Tibial artery (tissue), 4 donors: ENCODE measurements at regions not wholly inside any gene's neighbourhood (a gene's known extent, or its start where the extent isn't known, plus 50 kb on each side); places are given as distances from the start of the nearest gene placed in this dataset.

Experiments used
- DNase-seq, 2 donors: peaks; one replicate each; pipeline ENCODE4 v3.0.0-alpha.2; 2019
- H3K27ac ChIP-seq, 2 donors: fragments of 200-600 bp; sonication (generic) in 1 of 2; 1 replicate in 1 of 2; 2 replicates in 1 of 2; pipeline ENCODE4 v1.5.1; 2018 to 2019; ENCODE audit warnings: mild to moderate bottlenecking in 1 of 2
- H3K27me3 ChIP-seq, 2 donors: fragments of 200-600 bp; sonication (generic) in 1 of 2; one replicate each; pipeline versions ENCODE4 v1.5.1 to v1.6.0; 2016 to 2019
- H3K36me3 ChIP-seq, 3 donors: fragments of 200-600 bp; sonication (generic) in 2 of 3; one replicate each; pipeline ENCODE4 v1.5.1; 2016 to 2019; ENCODE audit warnings: mild to moderate bottlenecking in 2 of 3
- H3K4me1 ChIP-seq, 4 donors: fragments of 200-600 bp; sonication (generic) in 2 of 4; 1 replicate in 3 of 4; 2 replicates in 1 of 4; pipeline ENCODE4 v1.5.1; 2016 to 2019
- H3K4me3 ChIP-seq, 2 donors: fragments of 200-600 bp; sonication (generic) in 1 of 2; 1 replicate in 1 of 2; 2 replicates in 1 of 2; pipeline ENCODE4 v1.5.1; 2018 to 2019; ENCODE audit warnings: mild to moderate bottlenecking in 2 of 2
- H3K9me3 ChIP-seq, 3 donors: fragments of 200-600 bp; sonication (generic) in 1 of 3; one replicate each; pipeline ENCODE4 v1.5.1; 2016 to 2019
- intact Hi-C: fragments of 100-400 bp; cut with DNase I; formaldehyde crosslinking; loops from one replicate; pipeline ENCODE4 v1.15.0; 2023; ENCODE audit warnings: low total_unique reads
- TF ChIP-seq, protein P1 (sequence below), 2 experiments: fragments of 200-600 bp in 1 of 2; fragments of 450-650 bp in 1 of 2; IDR thresholded peaks; one replicate each; pipeline ENCODE4 v1.5.1; 2017 to 2019; ENCODE audit warnings: antibody characterized with exemption in 2 of 2, mild to moderate bottlenecking in 1 of 2, moderate library complexity in 1 of 2

DNA sequence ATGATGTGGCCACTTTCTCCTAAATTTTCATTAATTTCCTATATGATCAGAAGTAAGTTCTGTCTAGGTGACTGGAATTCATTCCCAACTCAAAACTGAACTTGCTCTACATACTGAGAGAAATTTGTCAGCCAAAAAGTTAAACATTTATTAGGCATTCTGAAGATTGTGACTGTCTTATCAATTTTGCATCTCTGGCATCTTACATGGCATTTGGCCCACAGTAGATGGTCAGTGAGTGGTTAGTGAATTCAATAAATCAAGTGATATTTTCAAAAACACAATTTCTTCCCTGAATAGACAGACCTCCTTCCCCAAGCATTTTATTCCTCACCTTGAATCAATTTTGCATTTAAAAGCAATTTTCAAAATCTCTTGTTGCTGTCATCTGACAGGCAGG, 363.2 kb upstream of the NBEA start:
- Histone ChIP-seq H3K27ac (no peak overlapping the region), H3K36me3 (no peaks in the 10 kb centered on the region), H3K27me3 (no peaks in the 10 kb centered on the region), H3K9me3 (no peaks in the 10 kb centered on the region), H3K4me1 (no peaks in the 10 kb centered on the region), H3K4me3 (no peak overlapping the region)
- no peak for DNase-seq
- intact Hi-C loops, result no loop called here
- TF ChIP-seq, protein P1, sequence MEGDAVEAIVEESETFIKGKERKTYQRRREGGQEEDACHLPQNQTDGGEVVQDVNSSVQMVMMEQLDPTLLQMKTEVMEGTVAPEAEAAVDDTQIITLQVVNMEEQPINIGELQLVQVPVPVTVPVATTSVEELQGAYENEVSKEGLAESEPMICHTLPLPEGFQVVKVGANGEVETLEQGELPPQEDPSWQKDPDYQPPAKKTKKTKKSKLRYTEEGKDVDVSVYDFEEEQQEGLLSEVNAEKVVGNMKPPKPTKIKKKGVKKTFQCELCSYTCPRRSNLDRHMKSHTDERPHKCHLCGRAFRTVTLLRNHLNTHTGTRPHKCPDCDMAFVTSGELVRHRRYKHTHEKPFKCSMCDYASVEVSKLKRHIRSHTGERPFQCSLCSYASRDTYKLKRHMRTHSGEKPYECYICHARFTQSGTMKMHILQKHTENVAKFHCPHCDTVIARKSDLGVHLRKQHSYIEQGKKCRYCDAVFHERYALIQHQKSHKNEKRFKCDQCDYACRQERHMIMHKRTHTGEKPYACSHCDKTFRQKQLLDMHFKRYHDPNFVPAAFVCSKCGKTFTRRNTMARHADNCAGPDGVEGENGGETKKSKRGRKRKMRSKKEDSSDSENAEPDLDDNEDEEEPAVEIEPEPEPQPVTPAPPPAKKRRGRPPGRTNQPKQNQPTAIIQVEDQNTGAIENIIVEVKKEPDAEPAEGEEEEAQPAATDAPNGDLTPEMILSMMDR (IDR thresholded peaks at IDR 0.05), result no peak

DNA sequence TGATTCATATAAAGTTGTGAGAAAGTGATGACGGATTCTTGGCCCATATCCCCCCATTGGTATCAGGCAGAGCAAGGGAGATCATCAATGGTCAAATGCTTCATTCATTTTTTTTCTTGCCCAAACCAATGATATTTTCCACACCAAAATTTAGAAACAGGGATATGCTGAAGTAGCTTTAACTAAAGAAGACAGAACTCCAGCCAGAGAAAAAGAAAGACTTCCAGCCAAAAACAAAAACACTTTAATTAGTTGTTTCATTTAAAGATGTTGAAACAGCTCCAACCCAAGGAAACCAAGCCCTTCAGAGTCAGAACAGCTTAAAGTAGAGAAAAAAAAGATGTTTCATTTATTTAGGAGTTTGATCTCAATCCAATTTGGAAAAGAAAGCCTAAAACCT, 358.9 kb upstream of the NBEA start:
- Histone ChIP-seq H3K27me3 (no peaks in the 10 kb centered on the region), H3K4me3 (no peak overlapping the region), H3K27ac (no peak overlapping the region), H3K36me3 (no peaks in the 10 kb centered on the region), H3K9me3 (no peaks in the 10 kb centered on the region), H3K4me1 (no peaks in the 10 kb centered on the region)
- no peak for DNase-seq
- TF ChIP-seq, protein P1 (IDR thresholded peaks at IDR 0.05), result no peak
- intact Hi-C loops, result no loop called here

DNA sequence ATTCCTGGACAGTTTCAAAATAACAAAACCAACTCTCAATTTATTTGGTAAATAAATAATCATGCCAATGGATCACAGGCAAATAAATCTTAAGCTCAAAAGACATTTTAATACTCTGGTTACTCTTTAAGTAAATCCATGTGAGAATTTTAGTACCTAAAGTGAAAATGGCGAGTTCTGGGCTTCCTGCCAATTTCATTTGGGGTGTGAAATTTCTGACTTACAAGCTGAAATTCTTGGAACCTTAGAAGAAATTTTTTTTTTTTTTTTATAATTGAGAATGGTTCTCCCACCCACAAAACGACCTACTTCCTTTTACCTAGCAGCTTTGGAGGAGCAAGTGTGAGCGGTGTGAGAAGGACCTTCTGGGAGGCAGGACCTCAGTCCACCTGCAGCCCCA, 354.5 kb upstream of the NBEA start:
- Histone ChIP-seq H3K27me3 (no peaks in the 10 kb centered on the region), H3K9me3 (no peaks in the 10 kb centered on the region), H3K36me3 (no peaks in the 10 kb centered on the region), H3K27ac (no peak overlapping the region), H3K4me3 (no peak overlapping the region), H3K4me1 (no peaks in the 10 kb centered on the region)
- TF ChIP-seq, protein P1 (IDR thresholded peaks at IDR 0.05), result no peak
- intact Hi-C loops, result no loop called here
- no peak for DNase-seq

GRCh38 chr13:34588362-34588761, 353.7 kb upstream of the NBEA start:
- Histone ChIP-seq H3K4me1 (no peaks in the 10 kb centered on the region), H3K4me3 (no peak overlapping the region), H3K9me3 (no peaks in the 10 kb centered on the region), H3K36me3 (no peaks in the 10 kb centered on the region), H3K27ac (no peak overlapping the region), H3K27me3 (no peaks in the 10 kb centered on the region)
- TF ChIP-seq, protein P1 (IDR thresholded peaks at IDR 0.05), result no peak
- intact Hi-C loops, result no loop called here
- DNase-seq, result no peak

DNA sequence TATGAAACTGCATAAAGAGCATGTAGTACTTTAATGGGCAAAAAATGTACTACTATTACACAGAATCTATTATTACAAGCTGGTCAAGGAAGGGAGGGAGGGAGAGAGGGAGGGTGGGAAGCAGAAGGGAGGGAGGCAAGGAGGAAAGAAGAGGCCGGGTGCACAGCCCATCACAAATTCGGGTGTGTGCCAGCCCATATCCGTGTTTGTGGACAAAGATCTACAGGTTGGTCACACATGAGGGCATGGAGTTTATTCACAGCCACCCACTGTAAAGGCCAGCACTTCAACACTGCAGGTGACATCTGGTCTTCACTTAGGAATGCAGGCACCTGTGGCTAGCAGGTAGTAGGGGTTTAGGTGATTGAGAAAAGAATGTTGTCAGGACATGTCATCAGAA, 352.5 kb upstream of the NBEA start:
- H3K36me3 ChIP-seq, result no peaks in the 10 kb centered on the region
- intact Hi-C loops, result no loop called here
- no peaks in the 10 kb centered on the region for H3K4me1 ChIP-seq
- TF ChIP-seq, protein P1 (IDR thresholded peaks at IDR 0.05), result no peak
- H3K4me3 ChIP-seq, result no peak overlapping the region
- no peak overlapping the region for H3K27ac ChIP-seq
- no peaks in the 10 kb centered on the region for H3K9me3 ChIP-seq
- no peaks in the 10 kb centered on the region for H3K27me3 ChIP-seq
- DNase-seq, result no peak

- intact Hi-C loops, result no loop called here
- TF ChIP-seq, protein P1 (IDR thresholded peaks at IDR 0.05), result no peak
- Histone ChIP-seq H3K9me3 (no peaks in the 10 kb centered on the region), H3K36me3 (no peaks in the 10 kb centered on the region), H3K4me3 (no peak overlapping the region), H3K27me3 (no peaks in the 10 kb centered on the region), H3K27ac (no peak overlapping the region), H3K4me1 (no peaks in the 10 kb centered on the region)
- DNase-seq, result no peak
Measured at GRCh38 chr13:34591129-34591528, 350.9 kb upstream of the NBEA start.
